ENCODE measurements at regions not wholly inside any gene's neighbourhood (a gene's known extent, or its start where the extent isn't known, plus 50 kb on each side); places are given as distances from the start of the nearest gene placed in this dataset.

DNA sequence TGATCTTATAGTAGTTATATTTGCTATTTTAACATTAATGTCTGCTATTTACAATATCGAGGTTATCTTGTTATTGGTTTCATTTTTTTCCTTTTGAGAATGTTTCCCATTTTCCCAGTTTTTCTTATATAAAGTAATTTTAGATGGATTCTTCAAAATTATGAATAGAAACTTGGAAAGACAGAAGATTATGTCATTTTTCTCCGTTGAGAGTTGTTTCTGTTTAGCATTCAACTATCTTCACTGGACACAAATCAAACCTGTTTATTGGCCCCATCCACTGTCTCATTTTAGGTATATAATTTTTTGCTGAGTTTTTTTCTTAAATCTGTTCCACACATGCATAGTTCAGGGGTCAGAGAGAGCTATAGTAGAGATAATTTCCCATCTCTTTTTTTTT is 1430.9 kb upstream of the MIR17HG start:
- TF ChIP-seq ZNF274 (IDR thresholded peaks at IDR 0.05; ENCODE audit: low read depth, low read length): no peak
- TF ChIP-seq YY1 (IDR thresholded peaks at IDR 0.05; ENCODE audit: insufficient read depth, insufficient read length): no peak
